SH-SY5Y (cell line): ENCODE measurements at regions not wholly inside any gene's neighbourhood (a gene's known extent, or its start where the extent isn't known, plus 50 kb on each side); places are given as distances from the start of the nearest gene placed in this dataset.

Source experiments
- GATA2 ChIP-seq: IDR thresholded peaks from 2 replicates; pipeline ENCODE4 v1.6.1; 2011; ENCODE audit warnings: mild to moderate bottlenecking, low read depth, low read length
- GATA3 ChIP-seq: IDR thresholded peaks from 2 replicates; pipeline ENCODE4 v1.6.1; 2011; ENCODE audit warnings: low read depth, mild to moderate bottlenecking, low read length, moderate library complexity

DNA sequence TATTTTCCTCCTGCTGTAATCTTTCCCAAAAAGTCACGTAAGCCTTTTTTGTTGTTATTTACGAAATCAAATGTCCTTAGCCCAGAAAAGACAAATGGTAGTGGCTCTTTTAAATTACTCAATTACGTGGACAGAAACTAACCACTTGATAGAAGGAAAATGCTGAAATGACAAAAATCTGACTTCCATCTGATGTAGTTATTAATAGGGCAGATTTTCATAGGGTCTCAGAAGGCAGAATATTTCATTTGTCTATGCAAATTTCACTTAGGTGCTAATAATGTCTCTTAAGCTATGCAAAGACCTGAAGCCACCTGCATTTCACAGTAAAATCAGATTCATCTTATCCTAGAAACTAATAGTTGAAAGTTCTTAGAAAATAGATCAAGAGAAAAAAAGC, 295.7 kb downstream of the TMA16 start:
- TF ChIP-seq GATA2 (no peak), GATA3 (no peak)
